ENCODE measurements at regions not wholly inside any gene's neighbourhood (a gene's known extent, or its start where the extent isn't known, plus 50 kb on each side); places are given as distances from the start of the nearest gene placed in this dataset.

- no peaks in the 10 kb centered on the region for H3K4me1 ChIP-seq (ENCODE audit: control insufficient read depth, insufficient read depth, low read length, poor library complexity, severe bottlenecking)
- H3K9me3 ChIP-seq (ENCODE audit: control insufficient read depth, low read length) = no peaks in the 10 kb centered on the region
- H3K36me3 ChIP-seq (ENCODE audit: control insufficient read depth, insufficient read depth, low read length) = no peaks in the 10 kb centered on the region
- no peak overlapping the region for H3K4me3 ChIP-seq (ENCODE audit: extremely low read depth, insufficient read depth, low read length, poor library complexity, severe bottlenecking)
- no peak overlapping the region for H3K27ac ChIP-seq (ENCODE audit: low read depth, low read length, severe bottlenecking)
- 81 to 89% methylated on average over 2 to 3 of the region's 3 CpGs for WGBS, 2 experiments (ENCODE audit: insufficient coverage in 2 of 2)
Observed at GRCh38 chr11:110774138-110775014, 62.1 kb upstream of the ARHGAP20 start.

- H3K4me1 ChIP-seq (ENCODE audit: control insufficient read depth, insufficient read depth, low read length, poor library complexity, severe bottlenecking) = no peaks in the 10 kb centered on the region
- WGBS, 2 experiments (ENCODE audit: insufficient coverage in 2 of 2) = no CpG with 5 or more reads among the region's 1 CpG
- no peaks in the 10 kb centered on the region for H3K36me3 ChIP-seq (ENCODE audit: control insufficient read depth, insufficient read depth, low read length)
- H3K4me3 ChIP-seq (ENCODE audit: extremely low read depth, insufficient read depth, low read length, poor library complexity, severe bottlenecking) = no peak overlapping the region
- no peak overlapping the region for H3K27ac ChIP-seq (ENCODE audit: low read depth, low read length, severe bottlenecking)
- no peaks in the 10 kb centered on the region for H3K9me3 ChIP-seq (ENCODE audit: control insufficient read depth, low read length)
Observed at GRCh38 chr11:110773442-110773841, 61.2 kb upstream of the ARHGAP20 start.

GRCh38 chr11:110772863-110773262, 60.6 kb upstream of the ARHGAP20 start:
- Histone ChIP-seq H3K4me3 (ENCODE audit: extremely low read depth, insufficient read depth, low read length, poor library complexity, severe bottlenecking) (no peak overlapping the region), H3K36me3 (ENCODE audit: control insufficient read depth, insufficient read depth, low read length) (no peaks in the 10 kb centered on the region), H3K9me3 (ENCODE audit: control insufficient read depth, low read length) (no peaks in the 10 kb centered on the region), H3K27ac (ENCODE audit: low read depth, low read length, severe bottlenecking) (no peak overlapping the region), H3K4me1 (ENCODE audit: control insufficient read depth, insufficient read depth, low read length, poor library complexity, severe bottlenecking) (no peaks in the 10 kb centered on the region)
- WGBS, 2 experiments (ENCODE audit: insufficient coverage in 2 of 2) = 80 to 86% methylated on average over 3 of the region's 3 CpGs

GRCh38 chr11:110766316-110766715, 54.1 kb upstream of the ARHGAP20 start:
- Histone ChIP-seq H3K4me3 (ENCODE audit: extremely low read depth, insufficient read depth, low read length, poor library complexity, severe bottlenecking) (no peak overlapping the region), H3K27ac (ENCODE audit: low read depth, low read length, severe bottlenecking) (no peak overlapping the region), H3K9me3 (ENCODE audit: control insufficient read depth, low read length) (no peaks in the 10 kb centered on the region), H3K4me1 (ENCODE audit: control insufficient read depth, insufficient read depth, low read length, poor library complexity, severe bottlenecking) (no peaks in the 10 kb centered on the region), H3K36me3 (ENCODE audit: control insufficient read depth, insufficient read depth, low read length) (no peaks in the 10 kb centered on the region)
- WGBS, 2 experiments (ENCODE audit: insufficient coverage in 2 of 2) = no CpG with 5 or more reads among the region's 1 CpG

- no peaks in the 10 kb centered on the region for H3K4me1 ChIP-seq (ENCODE audit: control insufficient read depth, insufficient read depth, low read length, poor library complexity, severe bottlenecking)
- H3K27ac ChIP-seq (ENCODE audit: low read depth, low read length, severe bottlenecking) = no peak overlapping the region
- WGBS, 2 experiments (ENCODE audit: insufficient coverage in 2 of 2) = 89% methylated on average over 1 of the region's 1 CpG; no CpG with 5 or more reads in 1 of the 2 experiments
- H3K4me3 ChIP-seq (ENCODE audit: extremely low read depth, insufficient read depth, low read length, poor library complexity, severe bottlenecking) = no peak overlapping the region
- no peaks in the 10 kb centered on the region for H3K9me3 ChIP-seq (ENCODE audit: control insufficient read depth, low read length)
- no peaks in the 10 kb centered on the region for H3K36me3 ChIP-seq (ENCODE audit: control insufficient read depth, insufficient read depth, low read length)
Observed at GRCh38 chr11:110764485-110764884, 52.2 kb upstream of the ARHGAP20 start.

- Histone ChIP-seq H3K36me3 (ENCODE audit: control insufficient read depth, insufficient read depth, low read length) (no peaks in the 10 kb centered on the region), H3K9me3 (ENCODE audit: control insufficient read depth, low read length) (no peaks in the 10 kb centered on the region), H3K27ac (ENCODE audit: low read depth, low read length, severe bottlenecking) (no peak overlapping the region), H3K4me1 (ENCODE audit: control insufficient read depth, insufficient read depth, low read length, poor library complexity, severe bottlenecking) (no peaks in the 10 kb centered on the region), H3K4me3 (ENCODE audit: extremely low read depth, insufficient read depth, low read length, poor library complexity, severe bottlenecking) (no peak overlapping the region)
- WGBS, 2 experiments (ENCODE audit: insufficient coverage in 2 of 2) = 80 to 100% methylated on average over 1 to 2 of the region's 2 CpGs
Observed at GRCh38 chr11:110763249-110764011, 51.2 kb upstream of the ARHGAP20 start.

GRCh38 chr11:110762590-110762989, 50.4 kb upstream of the ARHGAP20 start:
- H3K27ac ChIP-seq (ENCODE audit: low read depth, low read length, severe bottlenecking) = no peak overlapping the region
- no peaks in the 10 kb centered on the region for H3K36me3 ChIP-seq (ENCODE audit: control insufficient read depth, insufficient read depth, low read length)
- no peaks in the 10 kb centered on the region for H3K4me1 ChIP-seq (ENCODE audit: control insufficient read depth, insufficient read depth, low read length, poor library complexity, severe bottlenecking)
- no peaks in the 10 kb centered on the region for H3K9me3 ChIP-seq (ENCODE audit: control insufficient read depth, low read length)
- 65% methylated on average over 2 of the region's 2 CpGs; no CpG with 5 or more reads in 1 of the 2 experiments for WGBS, 2 experiments (ENCODE audit: insufficient coverage in 2 of 2)
- H3K4me3 ChIP-seq (ENCODE audit: extremely low read depth, insufficient read depth, low read length, poor library complexity, severe bottlenecking) = no peak overlapping the region

Data from mesodermal cell (in vitro differentiated cells).